Endothelial cell of umbilical vein (primary cell): ENCODE measurements at regions not wholly inside any gene's neighbourhood (a gene's known extent, or its start where the extent isn't known, plus 50 kb on each side); places are given as distances from the start of the nearest gene placed in this dataset.

Source experiments
- BruUV-seq: library from RNA; stranded (reverse); fragments of 400-500 nt; replicated peaks from 2 replicates; lab custom pipeline; 2021; lab: Mats Ljungman, UMichigan
- CTCF ChIA-PET: fragments of 300-600, 350-600 bp; sonication (Branson Sonifier 250); formaldehyde crosslinking; loops from one replicate; lab custom pipeline; 2021; ENCODE audit warnings: antibody characterized with exemption, inconsistent platforms; lab: Charles Lee
- POLR2A ChIA-PET: fragments of 300-600, 350-600 bp; sonication (Branson Sonifier 250); formaldehyde crosslinking; loops from one replicate; lab custom pipeline; 2021; ENCODE audit warnings: antibody characterized with exemption, inconsistent platforms; lab: Charles Lee
- DNase-seq: peaks from one replicate; pipeline ENCODE4 v3.0.0-alpha.2; 2011; ENCODE audit warnings: low read depth, low spot score
- FAIRE-seq: peaks from 2 replicates; lab custom pipeline; 2011; peaks lifted over from hg19 to GRCh38; lab: Jason Lieb, UNC
- H2AFZ ChIP-seq: 2 replicates; pipeline ENCODE4 v1.6.0; 2012; ENCODE audit warnings: low read depth, low read length, control low read depth, inconsistent platforms
- H3K27ac ChIP-seq: 2 replicates; pipeline ENCODE4 v1.5.1; 2011; ENCODE audit warnings: low read depth, mild to moderate bottlenecking, control low read depth, low read length, moderate library complexity; ENCODE audit not compliant: insufficient read depth
- H3K27me3 ChIP-seq, 2 experiments: 2 replicates each; pipeline versions ENCODE4 v1.6.0 to v1.6.1; 2011; ENCODE audit warnings: low read length in 2 of 2, mixed read lengths in 1 of 2; ENCODE audit not compliant: control insufficient read depth in 2 of 2, insufficient read depth in 2 of 2
- H3K36me3 ChIP-seq, 2 experiments: 2 replicates in 1 of 2; 3 replicates in 1 of 2; pipeline ENCODE4 v1.5.1; 2011; ENCODE audit warnings: low read length in 2 of 2, mild to moderate bottlenecking in 1 of 2, moderate library complexity in 1 of 2; ENCODE audit not compliant: control insufficient read depth in 2 of 2, insufficient read depth in 2 of 2; ENCODE audit errors: extremely low read depth in 1 of 2
- H3K4me1 ChIP-seq: 3 replicates; pipeline ENCODE4 v1.5.1; 2011; ENCODE audit warnings: mild to moderate bottlenecking, low read length; ENCODE audit not compliant: control insufficient read depth, insufficient read depth; ENCODE audit errors: extremely low read depth
- H3K4me2 ChIP-seq: 2 replicates; pipeline ENCODE4 v1.6.1; 2011; ENCODE audit warnings: low read length, control low read depth, mixed read lengths; ENCODE audit not compliant: insufficient read depth
- H3K4me3 ChIP-seq, 3 experiments: fragments of 200-600 bp in 1 of 3; sonication (generic), shearing (Covaris generic) in 1 of 3; replicated peaks in 1 of 3; 2 replicates each; pipeline ENCODE4 v1.5.1; 2011 to 2016; ENCODE audit warnings: control low read depth in 3 of 3, low read length in 3 of 3, mild to moderate bottlenecking in 2 of 3, inconsistent platforms in 1 of 3, low read depth in 1 of 3, moderate library complexity in 1 of 3; ENCODE audit not compliant: insufficient read depth in 1 of 3
- H3K79me2 ChIP-seq: 2 replicates; pipeline ENCODE4 v1.6.0; 2012; ENCODE audit warnings: low read length, inconsistent platforms; ENCODE audit not compliant: control insufficient read depth, insufficient read depth
- H3K9ac ChIP-seq: replicated peaks from 2 replicates; pipeline ENCODE3; 2011; ENCODE audit warnings: low read length, control low read depth; ENCODE audit not compliant: insufficient read depth; ENCODE audit errors: extremely low read depth
- H3K9me1 ChIP-seq: replicated peaks from 3 replicates; pipeline ENCODE4 v1.6.0; 2011; ENCODE audit warnings: mild to moderate bottlenecking, low read length; ENCODE audit not compliant: control insufficient read depth, insufficient read depth; ENCODE audit errors: extremely low read depth
- H3K9me3 ChIP-seq: replicated peaks from 2 replicates; pipeline ENCODE4 v1.5.1; 2012; ENCODE audit warnings: low read length, inconsistent platforms; ENCODE audit not compliant: control insufficient read depth, insufficient read depth
- H4K20me1 ChIP-seq: replicated peaks from 2 replicates; pipeline ENCODE3; 2011; ENCODE audit warnings: mild to moderate bottlenecking, low read length; ENCODE audit not compliant: control insufficient read depth, insufficient read depth; ENCODE audit errors: extremely low read depth
- CTCF ChIP-seq, 2 donors: IDR thresholded peaks; 1 replicate in 1 of 2; 2 replicates in 1 of 2; pipeline ENCODE4 v1.5.1; 2011; ENCODE audit warnings: low read length in 2 of 2, mild to moderate bottlenecking in 2 of 2, moderate library complexity in 2 of 2, control low read depth in 1 of 2, inconsistent platforms in 1 of 2, low read depth in 1 of 2; ENCODE audit not compliant: insufficient read depth in 1 of 2; ENCODE audit errors: extremely low read depth in 1 of 2
- EZH2 ChIP-seq: IDR thresholded peaks from 2 replicates; pipeline ENCODE4 v1.6.1; 2012; ENCODE audit warnings: borderline replicate concordance, low read depth, mild to moderate bottlenecking, moderate library complexity, low read length, inconsistent platforms; ENCODE audit not compliant: severe bottlenecking
- FOS ChIP-seq: IDR thresholded peaks from 2 replicates; pipeline ENCODE4 v1.6.1; 2011; ENCODE audit warnings: mild to moderate bottlenecking, low read length, moderate library complexity, borderline replicate concordance; ENCODE audit not compliant: insufficient read depth
- GATA2 ChIP-seq: IDR thresholded peaks from 2 replicates; pipeline ENCODE4 v1.7.0; 2011; ENCODE audit warnings: low read depth, mild to moderate bottlenecking, moderate library complexity, mixed read lengths, low read length; ENCODE audit not compliant: insufficient read length, insufficient read depth
- JUN ChIP-seq: IDR thresholded peaks from 2 replicates; pipeline ENCODE4 v1.6.1; 2011; ENCODE audit warnings: borderline replicate concordance, low read depth; ENCODE audit not compliant: insufficient read length, insufficient read depth
- MAX ChIP-seq: IDR thresholded peaks from 2 replicates; pipeline ENCODE4 v1.6.1; 2011; ENCODE audit not compliant: insufficient read depth, insufficient read length
- MYC ChIP-seq: IDR thresholded peaks from one replicate; pipeline ENCODE4 v1.6.1; 2011; ENCODE audit warnings: mild to moderate bottlenecking, low read depth, low read length
- POLR2A ChIP-seq: IDR thresholded peaks from 2 replicates; pipeline ENCODE4 v1.6.1; 2012; ENCODE audit warnings: low read depth, mild to moderate bottlenecking, control low read depth, low read length
- POLR2AphosphoS5 ChIP-seq: IDR thresholded peaks from 2 replicates; pipeline ENCODE4 v1.6.1; 2012; ENCODE audit warnings: low read depth, mild to moderate bottlenecking, control low read depth, low read length, moderate library complexity; ENCODE audit not compliant: insufficient read depth
- dilution Hi-C: fragments of 300-500 bp; cut with MboI; formaldehyde crosslinking; loops from one replicate; pipeline ENCODE4 v1.15.0; 2019; ENCODE audit warnings: low sequenced_read_pairs; ENCODE audit not compliant: extremely low pct_ligation_motif_present
- intact Hi-C: fragments of 100-400 bp; cut with micrococcal nuclease; formaldehyde crosslinking; loops from one replicate; pipeline ENCODE4 v1.10.0; 2022

GRCh38 chr16:64445649-64446048 is 676.2 kb downstream of the CDH11 start:
- H3K79me2 ChIP-seq = no peaks in the 10 kb centered on the region
- no peaks in the 10 kb centered on the region for H3K9me3 ChIP-seq
- H3K9ac ChIP-seq = no peak overlapping the region
- FAIRE-seq = no peak
- BruUV-seq = no TSS peak
- H3K9me1 ChIP-seq = no peaks in the 10 kb centered on the region
- H3K4me2 ChIP-seq = no peak overlapping the region
- TF ChIP-seq JUN (no peak), FOS (no peak), POLR2A (no peak), MAX (no peak), EZH2 (no peak), CTCF (IDR thresholded peaks at IDR 0.05; ENCODE audit: extremely low read depth in 1 of 2, insufficient read depth in 1 of 2, low read depth in 1 of 2, low read length in 2 of 2) (no peak), GATA2 (no peak), POLR2AphosphoS5 (no peak), MYC (no peak)
- DNase-seq = no peak
- no peaks in the 10 kb centered on the region for H3K27me3 ChIP-seq
- intact Hi-C loops (no loop called here), dilution Hi-C loops (no loop called here)
- no peaks in the 10 kb centered on the region for H4K20me1 ChIP-seq
- no peak overlapping the region for H3K4me3 ChIP-seq
- H3K4me1 ChIP-seq = no peaks in the 10 kb centered on the region
- H3K36me3 ChIP-seq = no peaks in the 10 kb centered on the region
- no peak overlapping the region for H2AFZ ChIP-seq
- POLR2A ChIA-PET = no interaction called here
- no peak overlapping the region for H3K27ac ChIP-seq
- CTCF ChIA-PET = no interaction called here
